Ascending aorta (tissue), 2 donors: ENCODE measurements at regions not wholly inside any gene's neighbourhood (a gene's known extent, or its start where the extent isn't known, plus 50 kb on each side); places are given as distances from the start of the nearest gene placed in this dataset.
"Not testable (repeated sequence)": the region's sequence is repeated elsewhere in the genome, so short reads cannot be mapped to it uniquely, and the experiment has no call there.

ENCODE experiments used
- DNase-seq, 2 donors: peaks; one replicate each; pipeline ENCODE4 v3.0.0-alpha.2; 2019; ENCODE audit warnings: low spot score in 2 of 2
- H3K27ac ChIP-seq, 2 donors: fragments of 200-600 bp; sonication (generic); one replicate each; pipeline ENCODE4 v1.5.1; 2016 to 2017; ENCODE audit warnings: mild to moderate bottlenecking in 1 of 2
- H3K27me3 ChIP-seq: fragments of 200-600 bp; sonication (generic); one replicate; pipeline ENCODE4 v1.5.1; 2017
- H3K36me3 ChIP-seq, 2 donors: fragments of 200-600 bp; sonication (generic); one replicate each; pipeline ENCODE4 v1.5.1; 2016
- H3K4me1 ChIP-seq, 2 donors: fragments of 200-600 bp; sonication (generic); one replicate each; pipeline ENCODE4 v1.5.1; 2016 to 2017; ENCODE audit warnings: mild to moderate bottlenecking in 1 of 2
- H3K4me3 ChIP-seq, 2 donors: fragments of 200-600 bp; sonication (generic); one replicate each; pipeline ENCODE4 v1.5.1; 2016 to 2017; ENCODE audit warnings: mild to moderate bottlenecking in 1 of 2
- H3K9me3 ChIP-seq, 2 donors: fragments of 200-600 bp; sonication (generic); one replicate each; pipeline ENCODE4 v1.5.1; 2016
- CTCF ChIP-seq, 3 experiments: fragments of 200-600 bp in 2 of 3; fragments of 450-650 bp in 1 of 3; sonication (generic) in 2 of 3; IDR thresholded peaks; one replicate each; pipeline ENCODE4 v1.5.1; 2016 to 2019; ENCODE audit warnings: antibody characterized with exemption in 3 of 3, mild to moderate bottlenecking in 1 of 3, moderate library complexity in 1 of 3
- intact Hi-C: fragments of 100-400 bp; cut with DNase I; formaldehyde crosslinking; loops from one replicate; pipeline ENCODE4 v1.15.1; 2023

GRCh38 chr3:125916376-125916978, 52.5 kb upstream of the ROPN1B start:
- Histone ChIP-seq H3K4me3 (peak overlapping the region; percentile 90 to 91), H3K4me1 (peaks cover 0 to 6% of the 10 kb centered on the region in 2 donors), H3K27me3 (no peaks in the 10 kb centered on the region), H3K9me3 (no peaks in the 10 kb centered on the region), H3K36me3 (no peaks in the 10 kb centered on the region), H3K27ac (peak overlapping the region; percentile 61 to 67)
- no peak for DNase-seq
- peak in 1 of 3 experiments; percentile 35 for TF ChIP-seq CTCF (IDR thresholded peaks at IDR 0.05)
- intact Hi-C loops, result loop anchor here (5.0 kb wide), 2 partner anchors 186 to 561 kb away; partner anchors contain the start of gene ZXDC

GRCh38 chr3:125917020-125917549, 51.9 kb upstream of the ROPN1B start:
- DNase-seq, result peak in 1 of 2 donors; percentile 68
- intact Hi-C loops, result loop anchor here (5.0 kb wide), 2 partner anchors 185 to 560 kb away; partner anchors contain the start of gene ZXDC

GRCh38 chr3:125918024-125918423, 51.0 kb upstream of the ROPN1B start:
- DNase-seq, result peak in 1 of 2 donors; percentile 44
- H3K4me3 ChIP-seq, result not testable (repeated sequence)
- intact Hi-C loops, result loop anchor here (5.0 kb wide), 2 partner anchors 184 to 559 kb away; partner anchors contain the start of gene ZXDC

More at GRCh38 chr3:125917020-125917549, 51.9 kb upstream of the ROPN1B start:
- H3K27me3 ChIP-seq, H3K4me1 ChIP-seq, H3K9me3 ChIP-seq, H3K36me3 ChIP-seq: not testable (repeated sequence)
- Histone ChIP-seq H3K27ac (peak overlapping the region; percentile 61 to 67), H3K4me3 (peak overlapping the region; percentile 90 to 91)

GRCh38 chr3:125918451-125918850, 50.5 kb upstream of the ROPN1B start:
- not testable (repeated sequence) for DNase-seq, H3K9me3 ChIP-seq, H3K4me1 ChIP-seq, H3K27me3 ChIP-seq, H3K4me3 ChIP-seq, H3K36me3 ChIP-seq, H3K27ac ChIP-seq
- intact Hi-C loops, result loop anchor here (5.0 kb wide), 2 partner anchors 184 to 559 kb away; partner anchors contain the start of gene ZXDC

More at GRCh38 chr3:125918024-125918423, 51.0 kb upstream of the ROPN1B start:
- H3K9me3 ChIP-seq, H3K27ac ChIP-seq, H3K27me3 ChIP-seq, H3K36me3 ChIP-seq, H3K4me1 ChIP-seq: not testable (repeated sequence)

- DNase-seq, H3K9me3 ChIP-seq, H3K4me1 ChIP-seq, H3K36me3 ChIP-seq, H3K27ac ChIP-seq, H3K4me3 ChIP-seq, H3K27me3 ChIP-seq: not testable (repeated sequence)
- intact Hi-C loops, result loop anchor here (5.0 kb wide), 2 partner anchors 183 to 558 kb away; partner anchors contain the start of gene ZXDC
These were observed 50.1 kb upstream of the ROPN1B start for GRCh38 chr3:125918866-125919265.
